ENCODE measurements at regions not wholly inside any gene's neighbourhood (a gene's known extent, or its start where the extent isn't known, plus 50 kb on each side); places are given as distances from the start of the nearest gene placed in this dataset.

- no peak for TF ChIP-seq POLR2A (IDR thresholded peaks at IDR 0.05; ENCODE audit: low read length)
- no peak for TF ChIP-seq GATA1 (IDR thresholded peaks at IDR 0.05; ENCODE audit: low read depth, low read length)
These were observed 561.5 kb downstream of the ANKRD50 start for GRCh38 chr4:124151031-124151430.

Measured in erythroblast (primary cell).